Amniotic stem cell (primary cell): ENCODE measurements at regions not wholly inside any gene's neighbourhood (a gene's known extent, or its start where the extent isn't known, plus 50 kb on each side); places are given as distances from the start of the nearest gene placed in this dataset.

Experiments used
- DNase-seq: peaks from one replicate; lab custom pipeline; 2025; lab: John Stamatoyannopoulos, UW

- no peak for DNase-seq
Measured at GRCh38 chr18:45119876-45120275, 439.2 kb downstream of the SETBP1 start.

- DNase-seq, result no peak
Measured at GRCh38 chr18:45121146-45121545, 440.5 kb downstream of the SETBP1 start.

- no peak for DNase-seq
Measured at GRCh38 chr18:45122506-45122905, 441.8 kb downstream of the SETBP1 start.

GRCh38 chr18:45127405-45127804 is 446.7 kb downstream of the SETBP1 start:
- no peak for DNase-seq

- no peak for DNase-seq
Measured at GRCh38 chr18:45133276-45133675, 452.6 kb downstream of the SETBP1 start.

GRCh38 chr18:45136381-45137086 is 455.8 kb downstream of the SETBP1 start:
- no peak for DNase-seq

GRCh38 chr18:45137087-45137419 is 456.4 kb downstream of the SETBP1 start:
- DNase-seq, result no peak

- no peak for DNase-seq
Measured at GRCh38 chr18:45139478-45139877, 458.8 kb downstream of the SETBP1 start.

GRCh38 chr18:45142868-45143267 is 462.2 kb downstream of the SETBP1 start:
- DNase-seq, result no peak

- DNase-seq, result no peak
Measured at GRCh38 chr18:45149712-45150111, 465.6 kb upstream of the SLC14A2 start.

GRCh38 chr18:45151645-45152044 is 463.6 kb upstream of the SLC14A2 start:
- no peak for DNase-seq

GRCh38 chr18:45155526-45155925 is 459.8 kb upstream of the SLC14A2 start:
- no peak for DNase-seq

GRCh38 chr18:45156946-45157345 is 458.3 kb upstream of the SLC14A2 start:
- DNase-seq, result no peak

- no peak for DNase-seq
Measured at GRCh38 chr18:45157576-45157975, 457.7 kb upstream of the SLC14A2 start.

GRCh38 chr18:45161850-45162249 is 453.4 kb upstream of the SLC14A2 start:
- DNase-seq, result no peak

GRCh38 chr18:45163871-45164270 is 451.4 kb upstream of the SLC14A2 start:
- no peak for DNase-seq

- no peak for DNase-seq
Measured at GRCh38 chr18:45164551-45164950, 450.7 kb upstream of the SLC14A2 start.

GRCh38 chr18:45165176-45165713 is 450.0 kb upstream of the SLC14A2 start:
- no peak for DNase-seq

GRCh38 chr18:45165871-45166270 is 449.4 kb upstream of the SLC14A2 start:
- DNase-seq, result no peak

- DNase-seq, result no peak
Measured at GRCh38 chr18:45166341-45166835, 448.9 kb upstream of the SLC14A2 start.

- DNase-seq, result no peak
Measured at GRCh38 chr18:45166836-45167551, 448.3 kb upstream of the SLC14A2 start.

GRCh38 chr18:45167631-45168280 is 447.5 kb upstream of the SLC14A2 start:
- DNase-seq, result no peak
